CD8-positive, alpha-beta memory T cell (primary cell): ENCODE measurements at regions not wholly inside any gene's neighbourhood (a gene's known extent, or its start where the extent isn't known, plus 50 kb on each side); places are given as distances from the start of the nearest gene placed in this dataset.
A peak's percentile ranks its signal among the peaks of the same experiment; 100 is the strongest.

Experiments used
- CTCF ChIA-PET: fragments of 350-600 bp; sonication (Branson Sonifier 250); formaldehyde crosslinking; loops from one replicate; lab custom pipeline; 2021; ENCODE audit warnings: antibody characterized with exemption; lab: Charles Lee
- POLR2A ChIA-PET: fragments of 350-600 bp; sonication (Branson Sonifier 250); formaldehyde crosslinking; loops from one replicate; lab custom pipeline; 2021; ENCODE audit warnings: antibody characterized with exemption; lab: Charles Lee
- DNase-seq, 5 donors: peaks; one replicate each; pipeline versions ENCODE4 v3.0.0 to v3.0.0-alpha.2; 2020 to 2022; ENCODE audit warnings: mixed read lengths in 1 of 5
- H3K27ac ChIP-seq: one replicate; pipeline ENCODE4 v1.7.0; 2013; ENCODE audit warnings: low read depth, mild to moderate bottlenecking, low read length, moderate library complexity
- H3K27me3 ChIP-seq: 2 replicates; pipeline ENCODE4 v1.7.0; 2013; ENCODE audit warnings: low read length, mild to moderate bottlenecking; ENCODE audit not compliant: insufficient read depth, poor library complexity, severe bottlenecking
- H3K36me3 ChIP-seq: 2 replicates; pipeline ENCODE4 v1.7.0; 2013; ENCODE audit warnings: mild to moderate bottlenecking, low read length, moderate library complexity; ENCODE audit not compliant: insufficient read depth
- H3K4me1 ChIP-seq: 2 replicates; pipeline ENCODE4 v1.7.0; 2013; ENCODE audit warnings: mild to moderate bottlenecking, low read length, moderate library complexity; ENCODE audit not compliant: insufficient read depth
- H3K4me3 ChIP-seq: 2 replicates; pipeline ENCODE4 v1.7.0; 2013; ENCODE audit warnings: mild to moderate bottlenecking, low read length
- H3K9me3 ChIP-seq: 2 replicates; pipeline ENCODE4 v1.7.0; 2013; ENCODE audit warnings: mild to moderate bottlenecking, low read length
- H3K27ac Mint-ChIP-seq, 8 donors: one replicate each; pipeline ENCODE4 v1.8.0; 2020 to 2021; ENCODE audit warnings: mixed read lengths in 8 of 8, mild to moderate bottlenecking in 6 of 8, inconsistent platforms in 3 of 8, moderate library complexity in 3 of 8
- H3K27me3 Mint-ChIP-seq, 2 donors: one replicate each; pipeline ENCODE4 v1.8.0; 2020 to 2021; ENCODE audit warnings: mixed read lengths in 2 of 2, mild to moderate bottlenecking in 1 of 2, moderate library complexity in 1 of 2
- H3K36me3 Mint-ChIP-seq, 3 donors: one replicate each; pipeline ENCODE4 v1.8.0; 2020 to 2021; ENCODE audit warnings: mixed read lengths in 3 of 3, inconsistent platforms in 1 of 3, mild to moderate bottlenecking in 1 of 3
- H3K4me1 Mint-ChIP-seq, 3 donors: one replicate each; pipeline ENCODE4 v1.8.0; 2020 to 2021; ENCODE audit warnings: mixed read lengths in 3 of 3, inconsistent platforms in 1 of 3, mild to moderate bottlenecking in 1 of 3
- H3K4me3 Mint-ChIP-seq, 7 donors: one replicate each; pipeline ENCODE4 v1.8.0; 2020 to 2021; ENCODE audit warnings: mixed read lengths in 7 of 7, mild to moderate bottlenecking in 6 of 7, moderate library complexity in 4 of 7, inconsistent platforms in 2 of 7
- H3K9me3 Mint-ChIP-seq, 5 donors: one replicate each; pipeline ENCODE4 v1.8.0; 2020 to 2022; ENCODE audit warnings: mixed read lengths in 5 of 5, mild to moderate bottlenecking in 3 of 5, moderate library complexity in 2 of 5, inconsistent platforms in 1 of 5

DNA sequence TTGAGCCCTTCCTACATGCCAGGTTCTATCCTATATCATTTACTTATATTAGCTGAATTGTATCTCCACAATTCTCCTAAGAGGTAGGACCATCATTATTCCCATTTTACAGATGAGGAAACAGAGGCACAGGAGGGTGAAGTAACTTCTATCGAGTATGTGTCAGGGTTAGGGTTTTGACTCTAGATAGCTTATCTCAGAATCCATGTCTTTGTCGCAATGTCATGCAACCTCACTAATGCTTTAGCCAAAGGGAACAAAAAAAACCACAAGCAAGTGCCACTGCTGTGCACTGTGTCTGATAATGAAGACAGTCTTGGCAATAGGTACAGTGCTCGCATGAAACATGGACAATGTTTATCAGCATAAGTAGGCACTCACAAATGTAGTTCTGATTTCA, 95.4 kb upstream of the CLDN14 start:
- no peaks in the 10 kb centered on the region for H3K36me3 Mint-ChIP-seq
- H3K27me3 Mint-ChIP-seq, result peaks cover 9 to 12% of the 10 kb centered on the region in 2 donors
- no peak overlapping the region for H3K4me3 ChIP-seq
- no peaks in the 10 kb centered on the region for H3K36me3 ChIP-seq
- H3K27ac Mint-ChIP-seq, result no peak overlapping the region
- H3K9me3 Mint-ChIP-seq, result no peaks in the 10 kb centered on the region
- no peaks in the 10 kb centered on the region for H3K4me1 Mint-ChIP-seq
- CTCF ChIA-PET, result no interaction called here
- DNase-seq, result no peak
- POLR2A ChIA-PET, result no interaction called here
- no peak overlapping the region for H3K4me3 Mint-ChIP-seq
- H3K9me3 ChIP-seq, result no peaks in the 10 kb centered on the region
- peaks cover 3% of the 10 kb centered on the region for H3K27me3 ChIP-seq
- no peaks in the 10 kb centered on the region for H3K4me1 ChIP-seq
- no peak overlapping the region for H3K27ac ChIP-seq

DNA sequence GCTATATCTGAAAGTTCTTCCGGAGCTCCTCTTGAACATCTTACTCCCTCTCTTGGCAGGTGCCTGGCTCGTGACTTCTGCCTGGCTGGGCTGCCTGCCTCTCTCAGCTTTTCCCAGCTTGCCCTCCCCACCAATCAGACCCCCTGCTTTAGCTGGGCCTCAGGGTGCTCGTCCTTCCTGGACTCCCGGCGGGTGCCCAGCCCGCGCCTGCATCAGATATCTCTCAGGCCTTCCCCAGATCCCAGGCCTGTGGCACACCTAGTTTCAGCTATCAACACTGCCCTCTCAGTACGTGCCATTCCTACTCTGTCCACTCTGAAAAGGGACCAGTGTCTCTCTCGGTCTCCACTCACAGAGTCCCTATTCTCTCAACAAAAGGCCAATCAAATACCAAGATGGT, 96.5 kb upstream of the CLDN14 start:
- Mint-ChIP-seq H3K4me1 (no peaks in the 10 kb centered on the region), H3K27me3 (peaks cover 9 to 11% of the 10 kb centered on the region in 2 donors), H3K27ac (no peak overlapping the region), H3K4me3 (no peak overlapping the region), H3K36me3 (no peaks in the 10 kb centered on the region), H3K9me3 (no peaks in the 10 kb centered on the region)
- Histone ChIP-seq H3K4me1 (no peaks in the 10 kb centered on the region), H3K27me3 (no peaks in the 10 kb centered on the region), H3K36me3 (no peaks in the 10 kb centered on the region), H3K9me3 (no peaks in the 10 kb centered on the region), H3K4me3 (no peak overlapping the region), H3K27ac (no peak overlapping the region)
- DNase-seq, result no peak
- POLR2A ChIA-PET, result no interaction called here
- CTCF ChIA-PET, result no interaction called here

DNA sequence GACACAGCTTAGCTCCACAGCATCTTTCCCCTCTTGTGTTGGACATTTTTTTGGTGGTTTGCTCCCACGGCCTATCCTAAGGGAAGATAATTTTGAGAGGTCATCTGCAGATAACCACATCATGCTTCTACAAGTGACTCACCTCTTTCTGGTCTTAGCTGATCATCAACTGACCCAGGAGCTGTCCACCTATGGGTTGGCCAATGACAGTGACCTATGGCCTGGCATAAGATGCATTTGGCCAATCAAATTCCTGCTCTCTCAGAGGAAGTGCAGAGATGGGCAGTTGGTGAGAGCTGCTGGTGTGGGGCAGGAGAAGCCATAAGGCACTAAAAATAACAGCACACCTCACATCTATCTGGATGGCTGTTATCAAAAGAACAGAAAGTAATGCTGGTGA, 100.0 kb upstream of the CLDN14 start:
- no peak overlapping the region for H3K27ac Mint-ChIP-seq
- H3K27me3 Mint-ChIP-seq, result peaks cover 9 to 16% of the 10 kb centered on the region in 2 donors
- POLR2A ChIA-PET, result no interaction called here
- H3K4me1 Mint-ChIP-seq, result no peaks in the 10 kb centered on the region
- no peak overlapping the region for H3K4me3 Mint-ChIP-seq
- no peak overlapping the region for H3K27ac ChIP-seq
- H3K9me3 Mint-ChIP-seq, result no peaks in the 10 kb centered on the region
- H3K36me3 ChIP-seq, result no peaks in the 10 kb centered on the region
- H3K27me3 ChIP-seq, result no peaks in the 10 kb centered on the region
- DNase-seq, result no peak
- no peaks in the 10 kb centered on the region for H3K4me1 ChIP-seq
- CTCF ChIA-PET, result no interaction called here
- H3K4me3 ChIP-seq, result no peak overlapping the region
- no peaks in the 10 kb centered on the region for H3K36me3 Mint-ChIP-seq
- no peaks in the 10 kb centered on the region for H3K9me3 ChIP-seq

DNA sequence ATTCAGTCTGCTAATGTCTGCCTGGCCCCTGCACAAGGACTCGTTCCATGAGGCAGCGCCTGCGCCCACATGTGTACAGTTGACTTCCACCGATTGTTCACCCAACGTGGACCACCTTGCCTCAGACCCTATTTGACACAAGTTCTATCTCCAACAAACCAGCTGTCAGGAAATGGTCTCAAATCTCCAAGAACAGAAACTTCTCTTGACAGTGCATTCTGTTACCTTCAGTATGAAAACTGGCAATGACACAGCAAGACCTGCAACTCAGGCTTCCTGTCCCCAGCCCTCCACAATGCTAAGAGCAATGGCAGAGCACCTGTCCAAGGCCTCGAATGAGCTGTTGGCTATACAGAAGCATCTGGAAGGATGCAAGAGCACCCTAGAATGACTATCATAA, 102.3 kb upstream of the CLDN14 start:
- Mint-ChIP-seq H3K27me3 (peaks cover 1 to 10% of the 10 kb centered on the region in 2 donors), H3K4me1 (no peaks in the 10 kb centered on the region)
- CTCF ChIA-PET, result no interaction called here

DNA sequence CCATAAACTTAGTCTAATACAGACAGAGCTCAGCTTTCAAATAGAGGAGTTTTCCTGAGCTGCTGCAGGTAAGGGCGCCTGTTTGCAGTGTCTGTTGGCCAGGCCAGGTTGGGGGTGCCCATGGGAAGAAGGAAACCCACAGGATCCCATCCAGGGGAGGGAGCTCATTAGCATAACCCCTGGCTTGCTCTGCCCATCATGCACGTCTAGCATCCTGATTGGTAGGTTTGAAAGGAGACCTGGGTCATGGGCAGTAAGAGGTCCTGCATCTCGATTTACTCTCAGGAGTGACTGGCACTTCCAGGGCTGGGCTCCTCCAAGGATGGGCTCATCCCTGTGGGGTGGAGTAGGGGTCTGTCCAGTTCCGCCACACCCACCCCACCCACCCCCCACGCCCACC, 103.7 kb upstream of the CLDN14 start:
- Mint-ChIP-seq H3K36me3 (no peaks in the 10 kb centered on the region), H3K9me3 (no peaks in the 10 kb centered on the region), H3K4me3 (no peak overlapping the region), H3K27ac (no peak overlapping the region), H3K27me3 (peaks cover 1 to 10% of the 10 kb centered on the region in 2 donors), H3K4me1 (no peaks in the 10 kb centered on the region)
- peaks cover 3% of the 10 kb centered on the region for H3K27me3 ChIP-seq
- DNase-seq, result no peak
- no peak overlapping the region for H3K27ac ChIP-seq
- POLR2A ChIA-PET, result no interaction called here
- H3K4me3 ChIP-seq, result no peak overlapping the region
- no peaks in the 10 kb centered on the region for H3K4me1 ChIP-seq
- no peaks in the 10 kb centered on the region for H3K36me3 ChIP-seq
- no peaks in the 10 kb centered on the region for H3K9me3 ChIP-seq
- CTCF ChIA-PET, result no interaction called here

More for the DNA sequence above, 102.3 kb upstream of the CLDN14 start:
- Histone ChIP-seq H3K27me3 (peaks cover 3% of the 10 kb centered on the region), H3K27ac (no peak overlapping the region), H3K4me3 (no peak overlapping the region), H3K9me3 (no peaks in the 10 kb centered on the region), H3K36me3 (no peaks in the 10 kb centered on the region), H3K4me1 (no peaks in the 10 kb centered on the region)
- no peaks in the 10 kb centered on the region for H3K36me3 Mint-ChIP-seq
- H3K4me3 Mint-ChIP-seq, result no peak overlapping the region
- POLR2A ChIA-PET, result no interaction called here
- no peak for DNase-seq
- H3K9me3 Mint-ChIP-seq, result no peaks in the 10 kb centered on the region
- H3K27ac Mint-ChIP-seq, result no peak overlapping the region

DNA sequence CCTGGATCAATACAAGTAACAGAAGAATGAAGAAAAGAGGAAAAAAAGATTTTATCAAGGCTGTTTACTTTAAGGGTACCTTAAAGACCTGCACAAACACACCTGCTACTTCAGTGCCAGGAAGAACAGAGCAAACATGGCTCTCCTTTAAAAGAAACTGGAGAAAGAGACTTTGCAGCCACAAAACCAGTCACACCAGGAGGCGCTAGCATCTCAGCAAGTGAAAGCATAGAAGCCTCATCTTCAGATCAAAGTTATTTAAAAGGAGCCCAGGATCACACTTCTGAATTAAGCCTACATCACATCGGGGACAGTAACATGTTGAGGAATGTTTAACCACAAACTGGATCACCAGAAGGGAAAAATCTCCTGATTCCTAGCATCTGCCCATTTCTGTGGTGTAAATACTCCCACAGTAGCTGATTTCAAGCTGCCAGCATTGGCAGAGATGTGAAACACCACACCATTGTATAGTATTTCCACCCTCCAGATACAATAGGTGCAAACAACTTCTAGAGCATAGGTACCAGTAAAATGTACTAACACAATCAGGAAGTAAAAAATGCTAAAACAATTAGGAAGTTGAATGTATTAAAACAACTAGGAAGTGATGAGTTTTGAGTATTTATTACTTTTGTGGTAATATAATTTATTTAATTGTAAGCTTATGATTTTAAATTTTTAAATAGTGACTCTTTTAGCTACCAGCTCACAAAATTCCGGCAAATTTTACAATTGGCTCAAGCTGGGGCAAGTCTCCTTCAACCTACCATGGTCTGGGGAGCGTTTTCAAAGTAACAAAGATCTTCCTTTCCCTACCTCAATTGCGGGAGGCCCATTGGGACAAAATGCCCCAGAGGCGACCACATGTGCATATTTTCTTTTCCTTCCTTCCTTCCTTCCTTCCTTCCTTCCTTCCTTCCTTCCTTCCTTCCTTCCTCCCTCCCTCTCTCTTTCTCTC, 105.3 kb upstream of the CLDN14 start:
- Histone ChIP-seq H3K4me3 (no peak overlapping the region), H3K36me3 (no peaks in the 10 kb centered on the region), H3K27me3 (peaks cover 3% of the 10 kb centered on the region), H3K9me3 (no peaks in the 10 kb centered on the region), H3K4me1 (no peaks in the 10 kb centered on the region), H3K27ac (no peak overlapping the region)
- no peaks in the 10 kb centered on the region for H3K9me3 Mint-ChIP-seq
- no peaks in the 10 kb centered on the region for H3K4me1 Mint-ChIP-seq
- H3K27ac Mint-ChIP-seq, result no peak overlapping the region
- H3K27me3 Mint-ChIP-seq, result peaks cover 1 to 16% of the 10 kb centered on the region in 2 donors
- CTCF ChIA-PET, result no interaction called here
- no peaks in the 10 kb centered on the region for H3K36me3 Mint-ChIP-seq
- DNase-seq, result peak in 1 of 5 donors; percentile 42
- H3K4me3 Mint-ChIP-seq, result no peak overlapping the region
- POLR2A ChIA-PET, result no interaction called here

DNA sequence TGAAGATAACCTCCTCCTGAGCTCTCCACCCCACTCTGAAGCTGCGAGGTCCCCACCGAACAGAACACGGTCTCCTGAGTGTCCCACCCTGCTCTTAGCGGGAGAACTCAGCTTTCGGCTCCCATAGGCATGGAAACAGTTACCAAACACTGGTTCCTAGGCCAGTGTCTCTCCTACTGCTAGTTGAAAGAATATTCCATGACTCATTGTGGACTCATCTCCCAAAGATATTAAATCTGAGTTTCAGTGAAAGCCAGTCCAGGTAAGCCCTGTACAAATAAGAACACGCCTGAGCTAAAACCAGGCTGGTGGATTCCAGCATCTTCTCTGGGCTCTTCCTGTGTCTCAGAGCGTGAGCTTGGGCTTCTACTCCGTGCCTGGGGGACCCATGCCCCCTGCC, 107.5 kb upstream of the CLDN14 start:
- ChIA-PET CTCF (no interaction called here), POLR2A (no interaction called here)
- no peaks in the 10 kb centered on the region for H3K4me1 Mint-ChIP-seq
- H3K27ac Mint-ChIP-seq, result no peak overlapping the region
- Histone ChIP-seq H3K27me3 (peaks cover 3% of the 10 kb centered on the region), H3K9me3 (no peaks in the 10 kb centered on the region), H3K36me3 (no peaks in the 10 kb centered on the region), H3K4me1 (no peaks in the 10 kb centered on the region), H3K27ac (no peak overlapping the region), H3K4me3 (no peak overlapping the region)
- DNase-seq, result no peak
- H3K36me3 Mint-ChIP-seq, result no peaks in the 10 kb centered on the region
- H3K4me3 Mint-ChIP-seq, result no peak overlapping the region
- no peaks in the 10 kb centered on the region for H3K9me3 Mint-ChIP-seq
- H3K27me3 Mint-ChIP-seq, result peaks cover 1 to 17% of the 10 kb centered on the region in 2 donors

DNA sequence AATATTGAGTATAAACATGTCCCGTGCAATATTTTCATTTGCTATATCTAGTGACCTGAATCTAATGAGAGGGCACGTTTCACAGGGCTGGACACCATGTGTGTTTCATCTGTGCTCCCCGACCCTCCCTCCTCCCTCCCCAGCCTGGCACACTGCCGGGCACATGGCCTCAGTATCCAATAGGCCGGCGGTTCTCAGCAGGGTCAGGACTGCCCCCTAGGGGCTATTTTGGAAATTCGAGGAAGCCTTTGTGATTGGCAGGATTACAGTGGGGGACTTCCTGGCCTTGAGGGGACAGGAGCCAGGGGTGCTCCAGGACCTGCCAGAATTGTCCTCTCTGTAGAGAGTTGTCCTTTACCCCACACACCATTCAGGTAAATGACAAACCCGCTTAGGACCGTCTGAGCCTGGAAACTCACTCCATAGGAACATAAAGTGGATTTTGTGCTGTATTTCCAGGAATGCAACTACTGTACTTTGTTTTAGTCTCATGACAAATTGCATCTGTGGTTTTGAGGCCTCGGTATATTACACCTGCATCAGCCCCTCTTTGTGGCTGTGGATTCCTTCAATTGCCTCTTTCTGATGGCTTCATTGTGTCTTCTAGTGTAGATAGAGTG, 109.5 kb upstream of the SIM2 start:
- Mint-ChIP-seq H3K4me1 (no peaks in the 10 kb centered on the region), H3K9me3 (no peaks in the 10 kb centered on the region), H3K27ac (no peak overlapping the region), H3K27me3 (peaks cover 4 to 19% of the 10 kb centered on the region in 2 donors), H3K36me3 (no peaks in the 10 kb centered on the region), H3K4me3 (no peak overlapping the region)
- DNase-seq, result no peak
- Histone ChIP-seq H3K36me3 (no peaks in the 10 kb centered on the region), H3K4me1 (no peaks in the 10 kb centered on the region), H3K27me3 (peaks cover 3% of the 10 kb centered on the region), H3K9me3 (no peaks in the 10 kb centered on the region), H3K27ac (no peak overlapping the region), H3K4me3 (no peak overlapping the region)
- ChIA-PET POLR2A (no interaction called here), CTCF (no interaction called here)
